Nephron progenitor cell (in vitro differentiated cells): ENCODE measurements at regions not wholly inside any gene's neighbourhood (a gene's known extent, or its start where the extent isn't known, plus 50 kb on each side); places are given as distances from the start of the nearest gene placed in this dataset.

ENCODE experiments used
- DNase-seq: peaks from one replicate; pipeline ENCODE4 v3.0.0; 2021
- H3K27ac Mint-ChIP-seq: 2 replicates; pipeline ENCODE4 v1.8.0; 2021; ENCODE audit warnings: mild to moderate bottlenecking, moderate library complexity, mixed read lengths
- H3K27me3 Mint-ChIP-seq: 2 replicates; pipeline ENCODE4 v1.8.0; 2021; ENCODE audit warnings: mild to moderate bottlenecking, low read depth, mixed read lengths; ENCODE audit not compliant: poor library complexity
- H3K36me3 Mint-ChIP-seq: 2 replicates; pipeline ENCODE4 v1.8.0; 2021; ENCODE audit warnings: low read depth, mixed read lengths
- H3K4me1 Mint-ChIP-seq: 2 replicates; pipeline ENCODE4 v1.8.0; 2021; ENCODE audit warnings: mixed read lengths
- H3K4me3 Mint-ChIP-seq: 2 replicates; pipeline ENCODE4 v1.8.0; 2021; ENCODE audit warnings: mild to moderate bottlenecking, moderate library complexity, mixed read lengths
- H3K9me3 Mint-ChIP-seq: 2 replicates; pipeline ENCODE4 v1.8.0; 2021; ENCODE audit warnings: mild to moderate bottlenecking, moderate library complexity, mixed read lengths
- TF ChIP-seq, protein P1 (sequence below): fragments of 200-600 bp; sonication (generic); IDR thresholded peaks from 2 replicates; pipeline ENCODE4 v1.5.0; 2021; ENCODE audit warnings: antibody characterized with exemption

DNA sequence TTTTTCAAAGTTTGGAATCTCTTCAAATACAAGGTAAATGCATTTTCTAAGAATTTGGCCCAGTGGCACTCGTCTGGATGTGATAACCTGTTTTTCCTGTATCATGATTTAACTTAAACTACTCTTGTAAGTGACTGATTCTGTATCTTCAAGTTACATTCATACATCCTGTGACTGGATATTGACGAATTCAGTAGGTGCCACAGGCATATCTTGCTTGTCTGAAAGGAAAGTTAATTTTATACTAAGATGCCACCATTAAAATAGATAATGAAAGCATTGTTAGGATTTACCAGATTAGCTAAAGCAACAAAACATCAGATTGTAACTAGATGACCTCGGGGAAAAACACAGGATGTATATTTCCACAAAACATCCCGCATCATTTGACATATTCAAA, 175.3 kb upstream of the ZNF608 start:
- no peak for DNase-seq
- Mint-ChIP-seq H3K36me3 (peaks cover 5% of the 10 kb centered on the region), H3K4me1 (no peaks in the 10 kb centered on the region), H3K27ac (no peak overlapping the region), H3K9me3 (peaks cover 4% of the 10 kb centered on the region), H3K27me3 (no peaks in the 10 kb centered on the region), H3K4me3 (no peak overlapping the region)
- TF ChIP-seq, protein P1, sequence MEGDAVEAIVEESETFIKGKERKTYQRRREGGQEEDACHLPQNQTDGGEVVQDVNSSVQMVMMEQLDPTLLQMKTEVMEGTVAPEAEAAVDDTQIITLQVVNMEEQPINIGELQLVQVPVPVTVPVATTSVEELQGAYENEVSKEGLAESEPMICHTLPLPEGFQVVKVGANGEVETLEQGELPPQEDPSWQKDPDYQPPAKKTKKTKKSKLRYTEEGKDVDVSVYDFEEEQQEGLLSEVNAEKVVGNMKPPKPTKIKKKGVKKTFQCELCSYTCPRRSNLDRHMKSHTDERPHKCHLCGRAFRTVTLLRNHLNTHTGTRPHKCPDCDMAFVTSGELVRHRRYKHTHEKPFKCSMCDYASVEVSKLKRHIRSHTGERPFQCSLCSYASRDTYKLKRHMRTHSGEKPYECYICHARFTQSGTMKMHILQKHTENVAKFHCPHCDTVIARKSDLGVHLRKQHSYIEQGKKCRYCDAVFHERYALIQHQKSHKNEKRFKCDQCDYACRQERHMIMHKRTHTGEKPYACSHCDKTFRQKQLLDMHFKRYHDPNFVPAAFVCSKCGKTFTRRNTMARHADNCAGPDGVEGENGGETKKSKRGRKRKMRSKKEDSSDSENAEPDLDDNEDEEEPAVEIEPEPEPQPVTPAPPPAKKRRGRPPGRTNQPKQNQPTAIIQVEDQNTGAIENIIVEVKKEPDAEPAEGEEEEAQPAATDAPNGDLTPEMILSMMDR: no peak

DNA sequence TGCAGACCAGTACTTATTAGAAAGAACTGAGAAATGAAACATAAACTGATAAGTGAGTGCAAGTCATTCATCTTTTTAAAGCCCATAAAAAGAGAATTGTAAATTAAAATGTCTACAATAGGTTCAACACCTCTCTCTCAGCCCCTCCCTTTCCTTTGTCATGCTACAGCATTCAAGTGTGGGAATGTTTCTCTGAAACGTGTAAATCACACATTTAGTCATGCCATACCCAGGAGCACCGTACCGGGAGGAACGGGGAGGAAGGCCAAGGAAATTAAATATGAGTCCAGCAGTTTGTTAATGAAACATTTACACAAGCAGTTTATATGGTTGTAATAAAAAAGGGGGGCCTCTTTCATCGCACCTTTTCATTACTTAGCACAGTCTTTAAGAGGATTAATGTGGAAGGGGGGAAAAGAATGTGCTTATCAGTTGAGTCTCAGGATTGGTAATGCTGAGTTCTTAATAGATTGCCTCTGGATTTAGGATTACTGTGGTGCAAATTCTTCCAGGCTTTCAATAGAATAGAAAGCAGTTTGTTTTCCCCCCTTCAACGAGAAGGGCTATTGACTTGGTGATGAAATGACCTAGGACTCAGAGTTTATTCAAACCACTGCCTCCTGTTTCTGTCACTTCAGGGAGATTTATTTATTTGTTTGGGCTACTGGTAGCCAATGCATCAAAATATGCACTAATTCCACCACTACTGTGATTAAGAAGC, 176.0 kb upstream of the ZNF608 start:
- no peaks in the 10 kb centered on the region for H3K27me3 Mint-ChIP-seq
- no peak overlapping the region for H3K4me3 Mint-ChIP-seq
- no peak for DNase-seq
- H3K27ac Mint-ChIP-seq: no peak overlapping the region
- TF ChIP-seq, protein P1: no peak
- no peaks in the 10 kb centered on the region for H3K4me1 Mint-ChIP-seq
- peaks cover 1% of the 10 kb centered on the region for H3K9me3 Mint-ChIP-seq
- no peaks in the 10 kb centered on the region for H3K36me3 Mint-ChIP-seq

DNA sequence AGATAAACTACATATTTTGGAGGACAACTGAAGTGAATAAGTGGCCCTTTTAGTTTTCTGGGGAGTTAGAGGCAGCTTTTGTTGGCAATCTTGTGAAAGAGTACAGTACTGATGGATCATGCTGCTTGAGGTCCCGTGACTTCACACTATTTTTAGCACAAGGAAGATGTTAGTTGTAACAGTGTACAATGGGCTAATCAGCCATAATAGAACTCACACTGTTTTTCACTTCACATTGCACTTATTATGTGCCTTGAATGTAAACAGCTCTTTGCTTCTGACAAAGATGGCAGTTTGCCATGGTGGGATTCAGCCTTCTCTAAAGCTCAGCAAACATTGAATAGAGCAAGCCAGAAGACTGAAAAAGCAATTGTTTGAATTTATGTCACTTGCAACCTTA, 176.7 kb upstream of the ZNF608 start:
- no peak for DNase-seq
- TF ChIP-seq, protein P1: no peak
- no peaks in the 10 kb centered on the region for H3K27me3 Mint-ChIP-seq
- H3K36me3 Mint-ChIP-seq: no peaks in the 10 kb centered on the region
- no peaks in the 10 kb centered on the region for H3K4me1 Mint-ChIP-seq
- H3K4me3 Mint-ChIP-seq: no peak overlapping the region
- H3K9me3 Mint-ChIP-seq: peaks cover 3% of the 10 kb centered on the region
- no peak overlapping the region for H3K27ac Mint-ChIP-seq

DNA sequence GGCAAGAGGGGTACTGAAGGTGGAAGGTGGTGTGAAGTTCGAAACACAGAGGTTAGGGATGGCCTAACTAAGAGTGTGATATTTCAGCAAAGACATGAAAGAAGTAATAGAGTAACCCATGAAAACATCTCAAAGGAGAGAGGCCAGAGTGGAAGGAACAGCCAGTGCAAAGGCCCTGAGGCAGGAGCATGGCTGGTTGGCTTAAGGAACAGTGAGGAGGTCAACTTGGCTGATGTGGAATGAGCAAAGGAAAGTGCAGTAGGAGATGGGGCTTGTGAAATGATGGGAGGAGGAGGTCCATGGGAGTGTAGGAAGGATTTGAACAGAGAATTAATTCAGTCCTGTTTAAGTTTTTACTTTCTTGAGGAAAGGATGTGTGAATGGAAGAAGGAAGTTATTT, 178.3 kb upstream of the ZNF608 start:
- no peaks in the 10 kb centered on the region for H3K4me1 Mint-ChIP-seq
- peaks cover 3% of the 10 kb centered on the region for H3K9me3 Mint-ChIP-seq
- no peaks in the 10 kb centered on the region for H3K36me3 Mint-ChIP-seq
- TF ChIP-seq, protein P1: no peak
- no peak overlapping the region for H3K4me3 Mint-ChIP-seq
- no peak for DNase-seq
- peaks cover 2% of the 10 kb centered on the region for H3K27me3 Mint-ChIP-seq
- H3K27ac Mint-ChIP-seq: no peak overlapping the region

DNA sequence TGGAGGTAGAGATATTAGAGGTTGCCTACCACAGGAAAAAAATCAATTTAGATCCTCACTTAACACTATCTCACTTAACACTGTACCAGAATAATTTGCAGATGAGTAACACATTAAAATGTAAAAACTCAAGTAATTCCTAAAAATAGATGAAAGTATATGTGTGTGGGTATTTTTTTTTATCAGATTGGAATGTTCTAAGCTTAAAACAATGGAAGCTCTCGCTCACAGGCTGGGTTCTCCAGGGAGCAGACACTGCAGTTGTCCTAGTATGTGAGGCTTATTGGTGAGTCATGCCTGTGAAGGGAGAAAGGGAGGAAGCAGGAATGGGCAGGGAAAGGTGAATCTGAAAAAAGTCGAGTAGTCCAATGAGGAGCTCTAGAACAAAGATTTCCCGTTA, 181.3 kb upstream of the ZNF608 start:
- peaks cover 3% of the 10 kb centered on the region for H3K9me3 Mint-ChIP-seq
- H3K4me3 Mint-ChIP-seq: no peak overlapping the region
- no peaks in the 10 kb centered on the region for H3K4me1 Mint-ChIP-seq
- DNase-seq: no peak
- H3K27ac Mint-ChIP-seq: no peak overlapping the region
- no peaks in the 10 kb centered on the region for H3K36me3 Mint-ChIP-seq
- H3K27me3 Mint-ChIP-seq: peaks cover 8% of the 10 kb centered on the region
- TF ChIP-seq, protein P1: no peak

DNA sequence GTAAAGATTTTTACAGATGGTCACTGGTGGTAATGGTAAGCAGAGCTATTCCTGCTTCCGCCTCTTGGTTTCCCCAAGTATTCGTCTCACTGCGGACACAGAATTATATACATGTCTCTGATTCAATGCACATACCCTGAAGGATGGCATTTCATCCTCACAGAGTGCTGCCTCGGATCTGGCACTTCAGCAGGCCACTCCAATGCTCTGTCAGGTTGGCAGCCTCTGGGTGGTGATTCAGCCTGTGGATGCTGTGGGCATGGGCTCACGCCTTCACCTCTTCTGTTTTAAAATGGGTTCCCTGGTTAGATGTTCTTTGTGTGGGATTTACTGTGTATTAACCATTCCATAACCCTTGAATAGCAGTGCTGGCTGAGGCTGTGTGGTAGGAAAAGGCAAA, 182.6 kb upstream of the ZNF608 start:
- Mint-ChIP-seq H3K4me1 (no peaks in the 10 kb centered on the region), H3K27ac (no peak overlapping the region), H3K27me3 (peaks cover 8% of the 10 kb centered on the region), H3K4me3 (no peak overlapping the region), H3K9me3 (peaks cover 3% of the 10 kb centered on the region), H3K36me3 (no peaks in the 10 kb centered on the region)
- TF ChIP-seq, protein P1: no peak
- DNase-seq: no peak
